Brain microvascular endothelial cell (primary cell): ENCODE measurements at regions not wholly inside any gene's neighbourhood (a gene's known extent, or its start where the extent isn't known, plus 50 kb on each side); places are given as distances from the start of the nearest gene placed in this dataset.

ENCODE experiments used
- DNase-seq: peaks from one replicate; pipeline ENCODE4 v3.0.0-alpha.2; 2020
- H3K27ac ChIP-seq: fragments of 250-450 bp; sonication (Bioruptor Pico); 2 replicates; pipeline ENCODE4 v1.5.1; 2020; ENCODE audit warnings: mild to moderate bottlenecking, moderate library complexity
- H3K27me3 ChIP-seq: fragments of 250-450 bp; sonication (Bioruptor Pico); replicated peaks from 2 replicates; pipeline ENCODE4 v1.5.1; 2020; ENCODE audit warnings: mild to moderate bottlenecking
- H3K36me3 ChIP-seq: fragments of 250-450 bp; sonication (Bioruptor Pico); replicated peaks from 2 replicates; pipeline ENCODE4 v1.5.1; 2020; ENCODE audit warnings: mild to moderate bottlenecking
- H3K4me3 ChIP-seq: 2 replicates; pipeline ENCODE4 v1.5.1; 2011; ENCODE audit warnings: low read depth, mild to moderate bottlenecking, control low read depth, low read length, moderate library complexity
- CTCF ChIP-seq: IDR thresholded peaks from 2 replicates; pipeline ENCODE4 v1.5.1; 2011; ENCODE audit warnings: low read depth, mild to moderate bottlenecking, moderate library complexity, low read length, control low read depth, inconsistent platforms; ENCODE audit errors: missing control alignments
- in situ Hi-C: cut with HindIII; loops from 2 replicates; pipeline ENCODE4 v1.10.0; 2017; ENCODE audit warnings: low sequenced_read_pairs, low pct_ligation_motif_present

GRCh38 chr4:159884989-159885388 is 782.1 kb downstream of the RAPGEF2 start:
- TF ChIP-seq CTCF, result no peak
- DNase-seq, result no peak
- no peak overlapping the region for H3K27ac ChIP-seq
- in situ Hi-C loops, result no loop called here
- no peaks in the 10 kb centered on the region for H3K27me3 ChIP-seq
- no peaks in the 10 kb centered on the region for H3K36me3 ChIP-seq
- no peak overlapping the region for H3K4me3 ChIP-seq

- TF ChIP-seq CTCF, result no peak
- H3K27me3 ChIP-seq, result no peaks in the 10 kb centered on the region
- no peaks in the 10 kb centered on the region for H3K36me3 ChIP-seq
- DNase-seq, result no peak
- H3K4me3 ChIP-seq, result no peak overlapping the region
- in situ Hi-C loops, result no loop called here
- no peak overlapping the region for H3K27ac ChIP-seq
Observed at GRCh38 chr4:159899596-159899995, 796.7 kb downstream of the RAPGEF2 start.

- Histone ChIP-seq H3K27me3 (no peaks in the 10 kb centered on the region), H3K27ac (no peak overlapping the region), H3K36me3 (no peaks in the 10 kb centered on the region), H3K4me3 (no peak overlapping the region)
- peak; percentile 26 for TF ChIP-seq CTCF
- no peak for DNase-seq
- in situ Hi-C loops, result no loop called here
Observed at GRCh38 chr4:159900562-159900961, 797.7 kb downstream of the RAPGEF2 start.

GRCh38 chr4:159902648-159903047 is 799.8 kb downstream of the RAPGEF2 start:
- TF ChIP-seq CTCF, result no peak
- in situ Hi-C loops, result no loop called here
- no peak overlapping the region for H3K4me3 ChIP-seq
- H3K27me3 ChIP-seq, result no peaks in the 10 kb centered on the region
- no peak overlapping the region for H3K27ac ChIP-seq
- H3K36me3 ChIP-seq, result no peaks in the 10 kb centered on the region
- DNase-seq, result no peak

- in situ Hi-C loops, result no loop called here
- TF ChIP-seq CTCF, result no peak
- no peaks in the 10 kb centered on the region for H3K27me3 ChIP-seq
- H3K27ac ChIP-seq, result no peak overlapping the region
- no peak for DNase-seq
- no peak overlapping the region for H3K4me3 ChIP-seq
- no peaks in the 10 kb centered on the region for H3K36me3 ChIP-seq
Observed at GRCh38 chr4:159904906-159905305, 802.0 kb downstream of the RAPGEF2 start.

- no peaks in the 10 kb centered on the region for H3K27me3 ChIP-seq
- TF ChIP-seq CTCF, result no peak
- in situ Hi-C loops, result no loop called here
- H3K36me3 ChIP-seq, result no peaks in the 10 kb centered on the region
- DNase-seq, result no peak
- H3K4me3 ChIP-seq, result no peak overlapping the region
- no peak overlapping the region for H3K27ac ChIP-seq
Observed at GRCh38 chr4:159906051-159906450, 803.2 kb downstream of the RAPGEF2 start.
